ENCODE measurements at regions not wholly inside any gene's neighbourhood (a gene's known extent, or its start where the extent isn't known, plus 50 kb on each side); places are given as distances from the start of the nearest gene placed in this dataset.

DNA sequence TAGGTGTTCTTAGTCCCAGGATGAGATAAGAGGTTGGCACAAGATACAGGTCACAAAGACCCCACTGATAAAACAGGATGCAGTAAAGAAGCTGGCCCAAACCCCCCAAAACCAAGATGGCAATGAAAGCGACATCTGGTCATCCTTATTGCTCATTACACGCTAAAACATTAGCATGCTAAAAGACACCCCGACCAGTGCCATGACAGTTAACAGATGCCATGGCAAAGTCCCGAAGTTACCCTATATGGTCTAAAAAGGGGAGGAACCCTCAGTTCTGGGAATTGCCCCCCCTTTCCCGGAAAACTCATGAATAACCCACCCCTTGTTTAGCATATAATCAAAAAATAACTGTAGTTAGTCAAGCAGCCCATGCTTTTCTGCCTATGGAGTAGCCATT lies 251.1 kb downstream of the SLC4A3 start:
- TF ChIP-seq, protein P1, sequence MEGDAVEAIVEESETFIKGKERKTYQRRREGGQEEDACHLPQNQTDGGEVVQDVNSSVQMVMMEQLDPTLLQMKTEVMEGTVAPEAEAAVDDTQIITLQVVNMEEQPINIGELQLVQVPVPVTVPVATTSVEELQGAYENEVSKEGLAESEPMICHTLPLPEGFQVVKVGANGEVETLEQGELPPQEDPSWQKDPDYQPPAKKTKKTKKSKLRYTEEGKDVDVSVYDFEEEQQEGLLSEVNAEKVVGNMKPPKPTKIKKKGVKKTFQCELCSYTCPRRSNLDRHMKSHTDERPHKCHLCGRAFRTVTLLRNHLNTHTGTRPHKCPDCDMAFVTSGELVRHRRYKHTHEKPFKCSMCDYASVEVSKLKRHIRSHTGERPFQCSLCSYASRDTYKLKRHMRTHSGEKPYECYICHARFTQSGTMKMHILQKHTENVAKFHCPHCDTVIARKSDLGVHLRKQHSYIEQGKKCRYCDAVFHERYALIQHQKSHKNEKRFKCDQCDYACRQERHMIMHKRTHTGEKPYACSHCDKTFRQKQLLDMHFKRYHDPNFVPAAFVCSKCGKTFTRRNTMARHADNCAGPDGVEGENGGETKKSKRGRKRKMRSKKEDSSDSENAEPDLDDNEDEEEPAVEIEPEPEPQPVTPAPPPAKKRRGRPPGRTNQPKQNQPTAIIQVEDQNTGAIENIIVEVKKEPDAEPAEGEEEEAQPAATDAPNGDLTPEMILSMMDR (IDR thresholded peaks at IDR 0.05; ENCODE audit: poor library complexity), result no peak
- TF ChIP-seq EZH2phosphoT487 (IDR thresholded peaks at IDR 0.05; ENCODE audit: low read depth, severe bottlenecking, unreplicated experiment), result no peak
- no peak for TF ChIP-seq EZH2 (IDR thresholded peaks at IDR 0.05; ENCODE audit: borderline replicate concordance)

Data from hepatocyte (in vitro differentiated cells).